Endothelial cell of umbilical vein (primary cell): ENCODE measurements at regions not wholly inside any gene's neighbourhood (a gene's known extent, or its start where the extent isn't known, plus 50 kb on each side); places are given as distances from the start of the nearest gene placed in this dataset.

Source experiments
- EZH2 ChIP-seq: IDR thresholded peaks from 2 replicates; pipeline ENCODE4 v1.6.1; 2012; ENCODE audit warnings: borderline replicate concordance, low read depth, mild to moderate bottlenecking, moderate library complexity, low read length, inconsistent platforms; ENCODE audit not compliant: severe bottlenecking
- TF ChIP-seq, protein P1 (sequence below), 2 donors: IDR thresholded peaks; 1 replicate in 1 of 2; 2 replicates in 1 of 2; pipeline ENCODE4 v1.5.1; 2011; ENCODE audit warnings: low read length in 2 of 2, mild to moderate bottlenecking in 2 of 2, moderate library complexity in 2 of 2, control low read depth in 1 of 2, inconsistent platforms in 1 of 2, low read depth in 1 of 2; ENCODE audit not compliant: insufficient read depth in 1 of 2; ENCODE audit errors: extremely low read depth in 1 of 2

- TF ChIP-seq, protein P1, sequence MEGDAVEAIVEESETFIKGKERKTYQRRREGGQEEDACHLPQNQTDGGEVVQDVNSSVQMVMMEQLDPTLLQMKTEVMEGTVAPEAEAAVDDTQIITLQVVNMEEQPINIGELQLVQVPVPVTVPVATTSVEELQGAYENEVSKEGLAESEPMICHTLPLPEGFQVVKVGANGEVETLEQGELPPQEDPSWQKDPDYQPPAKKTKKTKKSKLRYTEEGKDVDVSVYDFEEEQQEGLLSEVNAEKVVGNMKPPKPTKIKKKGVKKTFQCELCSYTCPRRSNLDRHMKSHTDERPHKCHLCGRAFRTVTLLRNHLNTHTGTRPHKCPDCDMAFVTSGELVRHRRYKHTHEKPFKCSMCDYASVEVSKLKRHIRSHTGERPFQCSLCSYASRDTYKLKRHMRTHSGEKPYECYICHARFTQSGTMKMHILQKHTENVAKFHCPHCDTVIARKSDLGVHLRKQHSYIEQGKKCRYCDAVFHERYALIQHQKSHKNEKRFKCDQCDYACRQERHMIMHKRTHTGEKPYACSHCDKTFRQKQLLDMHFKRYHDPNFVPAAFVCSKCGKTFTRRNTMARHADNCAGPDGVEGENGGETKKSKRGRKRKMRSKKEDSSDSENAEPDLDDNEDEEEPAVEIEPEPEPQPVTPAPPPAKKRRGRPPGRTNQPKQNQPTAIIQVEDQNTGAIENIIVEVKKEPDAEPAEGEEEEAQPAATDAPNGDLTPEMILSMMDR (IDR thresholded peaks at IDR 0.05; ENCODE audit: extremely low read depth in 1 of 2, insufficient read depth in 1 of 2, low read depth in 1 of 2, low read length in 2 of 2): no peak
- TF ChIP-seq EZH2: no peak
Observed at GRCh38 chr2:143822736-143823135, 693.5 kb downstream of the ARHGAP15 start.
